Stimulated activated naive B cell treated with anti-CD40 and anti-IgM and Interleukin-4, amounts not matched to agents 10 μg/mL and 1 μg/mL and 100 μg/mL, for 72 hours (primary cell): ENCODE measurements at regions not wholly inside any gene's neighbourhood (a gene's known extent, or its start where the extent isn't known, plus 50 kb on each side); places are given as distances from the start of the nearest gene placed in this dataset.
"Not testable (repeated sequence)": the region's sequence is repeated elsewhere in the genome, so short reads cannot be mapped to it uniquely, and the experiment has no call there.

ENCODE experiments used
- ATAC-seq, 2 donors: fragments of 150-1000 bp; cut with Tn5 transposase; replicated peaks; 2 replicates each; pipeline ENCODE4 v1.10.0; 2021; ENCODE audit warnings: moderate library complexity in 1 of 2
- DNase-seq: peaks from one replicate; pipeline ENCODE4 v3.0.0; 2021
- H3K27ac Mint-ChIP-seq: one replicate; pipeline ENCODE4 v1.8.0; 2022; ENCODE audit warnings: mild to moderate bottlenecking, mixed read lengths
- H3K27me3 Mint-ChIP-seq, 2 donors: one replicate each; pipeline ENCODE4 v1.8.0; 2022; ENCODE audit warnings: mixed read lengths in 2 of 2
- H3K36me3 Mint-ChIP-seq, 2 donors: one replicate each; pipeline ENCODE4 v1.8.0; 2022; ENCODE audit warnings: mixed read lengths in 2 of 2, mild to moderate bottlenecking in 1 of 2
- H3K4me1 Mint-ChIP-seq, 2 donors: one replicate each; pipeline ENCODE4 v1.8.0; 2022; ENCODE audit warnings: mixed read lengths in 2 of 2, mild to moderate bottlenecking in 1 of 2
- H3K4me3 Mint-ChIP-seq, 2 donors: one replicate each; pipeline ENCODE4 v1.8.0; 2022; ENCODE audit warnings: mild to moderate bottlenecking in 2 of 2, mixed read lengths in 2 of 2, moderate library complexity in 1 of 2
- H3K9me3 Mint-ChIP-seq, 2 donors: one replicate each; pipeline ENCODE4 v1.8.0; 2022; ENCODE audit warnings: mixed read lengths in 2 of 2, mild to moderate bottlenecking in 1 of 2

- Mint-ChIP-seq H3K4me3 (no peak overlapping the region), H3K27me3 (no peaks in the 10 kb centered on the region), H3K9me3 (no peaks in the 10 kb centered on the region), H3K36me3 (no peaks in the 10 kb centered on the region), H3K4me1 (no peaks in the 10 kb centered on the region), H3K27ac (no peak overlapping the region)
- DNase-seq (no peak), ATAC-seq (no peak)
Measured at GRCh38 chr2:7694076-7694985, 777.1 kb downstream of the RNF144A start.

- not testable (repeated sequence) for DNase-seq, H3K4me3 Mint-ChIP-seq, H3K27me3 Mint-ChIP-seq, H3K27ac Mint-ChIP-seq, ATAC-seq, H3K4me1 Mint-ChIP-seq, H3K9me3 Mint-ChIP-seq, H3K36me3 Mint-ChIP-seq
Measured at GRCh38 chr2:7696556-7696955, 779.3 kb downstream of the RNF144A start.

GRCh38 chr2:7697052-7697451 lies 779.8 kb downstream of the RNF144A start:
- Mint-ChIP-seq H3K9me3 (no peaks in the 10 kb centered on the region), H3K4me3 (no peak overlapping the region), H3K4me1 (no peaks in the 10 kb centered on the region), H3K36me3 (no peaks in the 10 kb centered on the region), H3K27me3 (no peaks in the 10 kb centered on the region), H3K27ac (no peak overlapping the region)
- DNase-seq = no peak
- ATAC-seq = no peak

- H3K9me3 Mint-ChIP-seq = no peaks in the 10 kb centered on the region
- H3K27me3 Mint-ChIP-seq = no peaks in the 10 kb centered on the region
- ATAC-seq = no peak
- H3K27ac Mint-ChIP-seq = no peak overlapping the region
- no peak overlapping the region for H3K4me3 Mint-ChIP-seq
- no peak for DNase-seq
- H3K4me1 Mint-ChIP-seq = peaks cover 2 to 10% of the 10 kb centered on the region in 2 donors
- H3K36me3 Mint-ChIP-seq = no peaks in the 10 kb centered on the region
Measured at GRCh38 chr2:7701791-7702190, 784.6 kb downstream of the RNF144A start.

- Mint-ChIP-seq H3K4me3 (no peak overlapping the region), H3K9me3 (no peaks in the 10 kb centered on the region), H3K4me1 (peaks cover 2 to 10% of the 10 kb centered on the region in 2 donors), H3K27me3 (no peaks in the 10 kb centered on the region), H3K36me3 (no peaks in the 10 kb centered on the region), H3K27ac (no peak overlapping the region)
- no peak for ATAC-seq
- no peak for DNase-seq
Measured at GRCh38 chr2:7703048-7703447, 785.8 kb downstream of the RNF144A start.

GRCh38 chr2:7703543-7704144 lies 786.4 kb downstream of the RNF144A start:
- H3K27ac Mint-ChIP-seq = no peak overlapping the region
- H3K36me3 Mint-ChIP-seq = no peaks in the 10 kb centered on the region
- no peak for DNase-seq
- H3K4me3 Mint-ChIP-seq = no peak overlapping the region
- no peaks in the 10 kb centered on the region for H3K9me3 Mint-ChIP-seq
- peaks cover 2 to 10% of the 10 kb centered on the region in 2 donors for H3K4me1 Mint-ChIP-seq
- ATAC-seq = no peak
- H3K27me3 Mint-ChIP-seq = no peaks in the 10 kb centered on the region

- no peaks in the 10 kb centered on the region for H3K36me3 Mint-ChIP-seq
- H3K4me1 Mint-ChIP-seq = peaks cover 2 to 10% of the 10 kb centered on the region in 2 donors
- H3K9me3 Mint-ChIP-seq = no peaks in the 10 kb centered on the region
- H3K27me3 Mint-ChIP-seq = no peaks in the 10 kb centered on the region
- H3K27ac Mint-ChIP-seq = no peak overlapping the region
- H3K4me3 Mint-ChIP-seq = no peak overlapping the region
- ATAC-seq (no peak), DNase-seq (no peak)
Measured at GRCh38 chr2:7704296-7704865, 787.2 kb downstream of the RNF144A start.

- peaks cover 0 to 5% of the 10 kb centered on the region in 2 donors for H3K27me3 Mint-ChIP-seq
- ATAC-seq = no peak
- no peak overlapping the region for H3K4me3 Mint-ChIP-seq
Measured at GRCh38 chr2:7706791-7707190, 789.6 kb downstream of the RNF144A start.

GRCh38 chr2:7707723-7708122 lies 790.5 kb downstream of the RNF144A start:
- no peak for DNase-seq
- no peaks in the 10 kb centered on the region for H3K9me3 Mint-ChIP-seq
- H3K27ac Mint-ChIP-seq = no peak overlapping the region
- peaks cover 0 to 4% of the 10 kb centered on the region in 2 donors for H3K4me1 Mint-ChIP-seq
- no peak for ATAC-seq
- peaks cover 0 to 5% of the 10 kb centered on the region in 2 donors for H3K27me3 Mint-ChIP-seq
- H3K4me3 Mint-ChIP-seq = no peak overlapping the region
- no peaks in the 10 kb centered on the region for H3K36me3 Mint-ChIP-seq

More at GRCh38 chr2:7706791-7707190, 789.6 kb downstream of the RNF144A start:
- Mint-ChIP-seq H3K27ac (no peak overlapping the region), H3K4me1 (peaks cover 2 to 10% of the 10 kb centered on the region in 2 donors), H3K36me3 (no peaks in the 10 kb centered on the region), H3K9me3 (no peaks in the 10 kb centered on the region)
- DNase-seq = no peak

GRCh38 chr2:7709907-7710306 lies 792.7 kb downstream of the RNF144A start:
- no peaks in the 10 kb centered on the region for H3K4me1 Mint-ChIP-seq
- DNase-seq (no peak), ATAC-seq (no peak)
- H3K27ac Mint-ChIP-seq = no peak overlapping the region
- H3K27me3 Mint-ChIP-seq = peaks cover 0 to 9% of the 10 kb centered on the region in 2 donors
- H3K9me3 Mint-ChIP-seq = no peaks in the 10 kb centered on the region
- no peaks in the 10 kb centered on the region for H3K36me3 Mint-ChIP-seq
- H3K4me3 Mint-ChIP-seq = no peak overlapping the region

- no peak for ATAC-seq
- H3K4me3 Mint-ChIP-seq = no peak overlapping the region
- no peak for DNase-seq
- H3K36me3 Mint-ChIP-seq = no peaks in the 10 kb centered on the region
- no peaks in the 10 kb centered on the region for H3K9me3 Mint-ChIP-seq
- no peaks in the 10 kb centered on the region for H3K4me1 Mint-ChIP-seq
- peaks cover 0 to 9% of the 10 kb centered on the region in 2 donors for H3K27me3 Mint-ChIP-seq
- H3K27ac Mint-ChIP-seq = no peak overlapping the region
Measured at GRCh38 chr2:7711167-7711566, 794.0 kb downstream of the RNF144A start.

- Mint-ChIP-seq H3K27me3 (peaks cover 0 to 6% of the 10 kb centered on the region in 2 donors), H3K9me3 (no peaks in the 10 kb centered on the region), H3K4me1 (no peaks in the 10 kb centered on the region), H3K27ac (no peak overlapping the region), H3K4me3 (no peak overlapping the region), H3K36me3 (no peaks in the 10 kb centered on the region)
- ATAC-seq = no peak
- no peak for DNase-seq
Measured at GRCh38 chr2:7719876-7720275, 802.7 kb downstream of the RNF144A start.

GRCh38 chr2:7721413-7721995 lies 804.3 kb downstream of the RNF144A start:
- Mint-ChIP-seq H3K27me3 (peaks cover 0 to 10% of the 10 kb centered on the region in 2 donors), H3K4me1 (no peaks in the 10 kb centered on the region), H3K4me3 (no peak overlapping the region), H3K27ac (no peak overlapping the region), H3K9me3 (no peaks in the 10 kb centered on the region), H3K36me3 (no peaks in the 10 kb centered on the region)
- ATAC-seq = no peak
- no peak for DNase-seq

GRCh38 chr2:7722212-7722910 lies 805.1 kb downstream of the RNF144A start:
- H3K4me3 Mint-ChIP-seq = no peak overlapping the region
- H3K27ac Mint-ChIP-seq = no peak overlapping the region
- no peaks in the 10 kb centered on the region for H3K36me3 Mint-ChIP-seq
- ATAC-seq (no peak), DNase-seq (no peak)
- no peaks in the 10 kb centered on the region for H3K4me1 Mint-ChIP-seq
- H3K27me3 Mint-ChIP-seq = peaks cover 0 to 10% of the 10 kb centered on the region in 2 donors
- no peaks in the 10 kb centered on the region for H3K9me3 Mint-ChIP-seq
